ENCODE measurements at regions not wholly inside any gene's neighbourhood (a gene's known extent, or its start where the extent isn't known, plus 50 kb on each side); places are given as distances from the start of the nearest gene placed in this dataset.

DNA sequence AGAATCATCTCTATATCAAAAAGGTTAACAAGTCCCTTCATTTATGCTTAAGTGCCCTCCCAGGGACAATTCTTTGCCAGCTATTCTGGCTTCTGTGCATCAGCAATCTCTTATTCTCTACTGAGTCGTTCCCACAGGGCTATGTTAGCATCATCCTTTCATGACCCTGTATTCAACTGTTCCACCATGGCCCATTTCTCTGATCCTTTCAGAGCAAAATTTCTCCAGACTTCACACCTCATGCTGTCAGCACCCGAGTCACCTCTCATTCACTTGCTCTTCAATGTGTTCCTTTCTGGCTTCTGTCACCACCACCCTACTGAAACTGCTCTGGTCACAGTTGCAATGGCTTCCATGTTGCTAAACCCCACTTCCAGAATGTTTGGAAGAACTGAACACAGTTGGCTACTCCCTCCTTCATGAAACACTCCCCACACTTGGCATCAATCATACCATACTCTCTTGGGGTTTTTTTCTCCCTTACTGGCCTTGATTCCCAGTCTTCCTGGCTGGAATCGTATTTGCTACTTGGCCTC lies 159.5 kb upstream of the HMGA2 start:
- H3K9me1 ChIP-seq (replicated peaks; ENCODE audit: control insufficient read depth, extremely low read depth, insufficient read depth, low read length) = no peaks in the 10 kb centered on the region

More for the DNA sequence above, 159.5 kb upstream of the HMGA2 start:
- Histone ChIP-seq H3K4me2 (ENCODE audit: insufficient read depth, low read length) (no peak overlapping the region), H4K20me1 (replicated peaks; ENCODE audit: control insufficient read depth, extremely low read depth, insufficient read depth, low read length) (no peaks in the 10 kb centered on the region), H3K27ac (ENCODE audit: insufficient read depth, low read depth, low read length) (no peak overlapping the region), H3K36me3 (ENCODE audit: control insufficient read depth in 2 of 2, extremely low read depth in 1 of 2, insufficient read depth in 2 of 2, low read length in 2 of 2) (no peaks in the 10 kb centered on the region), H3K9me3 (replicated peaks; ENCODE audit: control insufficient read depth, insufficient read depth, low read length) (no peaks in the 10 kb centered on the region), H3K4me1 (ENCODE audit: control insufficient read depth, extremely low read depth, insufficient read depth, low read length) (peaks cover 18% of the 10 kb centered on the region), H3K79me2 (ENCODE audit: control insufficient read depth, insufficient read depth, low read length) (no peaks in the 10 kb centered on the region), H2AFZ (ENCODE audit: low read depth, low read length) (no peak overlapping the region), H3K4me3 (replicated peaks in 1 of 3; ENCODE audit: insufficient read depth in 1 of 3, low read depth in 1 of 3, low read length in 3 of 3) (no peak overlapping the region), H3K9ac (replicated peaks; ENCODE audit: extremely low read depth, insufficient read depth, low read length) (no peak overlapping the region), H3K27me3 (ENCODE audit: control insufficient read depth in 2 of 2, insufficient read depth in 2 of 2, low read length in 2 of 2) (no peaks in the 10 kb centered on the region)
- DNase-seq (ENCODE audit: low read depth, low spot score) (no peak), FAIRE-seq (no peak)
- intact Hi-C loops (cut with micrococcal nuclease) (no loop called here), dilution Hi-C loops (cut with MboI; ENCODE audit: extremely low pct_ligation_motif_present, low sequenced_read_pairs) (no loop called here)
- CTCF ChIA-PET = no interaction called here
- no peak for TF ChIP-seq POLR2A (IDR thresholded peaks at IDR 0.05; ENCODE audit: low read depth, low read length)
- TF ChIP-seq GATA2 (IDR thresholded peaks at IDR 0.05; ENCODE audit: insufficient read depth, insufficient read length, low read depth, low read length) = no peak
- TF ChIP-seq, protein P1, sequence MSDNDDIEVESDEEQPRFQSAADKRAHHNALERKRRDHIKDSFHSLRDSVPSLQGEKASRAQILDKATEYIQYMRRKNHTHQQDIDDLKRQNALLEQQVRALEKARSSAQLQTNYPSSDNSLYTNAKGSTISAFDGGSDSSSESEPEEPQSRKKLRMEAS (IDR thresholded peaks at IDR 0.05; ENCODE audit: insufficient read depth, insufficient read length) = no peak
- no peak for TF ChIP-seq CTCF (IDR thresholded peaks at IDR 0.05; ENCODE audit: extremely low read depth in 1 of 2, insufficient read depth in 1 of 2, low read depth in 1 of 2, low read length in 2 of 2)
- no peak for TF ChIP-seq EZH2 (IDR thresholded peaks at IDR 0.05; ENCODE audit: borderline replicate concordance, low read depth, low read length, severe bottlenecking)
- no peak for TF ChIP-seq POLR2AphosphoS5 (IDR thresholded peaks at IDR 0.05; ENCODE audit: insufficient read depth, low read depth, low read length)
- no peak for TF ChIP-seq JUN (IDR thresholded peaks at IDR 0.05; ENCODE audit: borderline replicate concordance, insufficient read depth, insufficient read length, low read depth)
- no peak for TF ChIP-seq MYC (IDR thresholded peaks at IDR 0.05; ENCODE audit: low read depth, low read length)
- TF ChIP-seq FOS (IDR thresholded peaks at IDR 0.05; ENCODE audit: borderline replicate concordance, insufficient read depth, low read length) = no peak
- POLR2A ChIA-PET = no interaction called here
- BruUV-seq (replicated peaks) = no TSS peak
